K562 (cell line): ENCODE measurements at regions not wholly inside any gene's neighbourhood (a gene's known extent, or its start where the extent isn't known, plus 50 kb on each side); places are given as distances from the start of the nearest gene placed in this dataset.

ENCODE experiments used
- ATF6 ChIP-seq: sonication (generic); formaldehyde crosslinking; IDR thresholded peaks from 2 replicates; pipeline ENCODE4 v1.4.0; 2020; ENCODE audit warnings: mild to moderate bottlenecking, missing genetic modification reagents
- RREB1 ChIP-seq: fragments of 250-450 bp; sonication (Bioruptor Pico); IDR thresholded peaks from 2 replicates; pipeline ENCODE4 v1.4.0; 2020
- YBX1 ChIP-seq: fragments of 450-650 bp; IDR thresholded peaks from 2 replicates; pipeline ENCODE4 v1.7.1; 2016; ENCODE audit warnings: mild to moderate bottlenecking
- ZNF57 ChIP-seq: fragments of 450-650 bp; formaldehyde crosslinking; IDR thresholded peaks from 2 replicates; pipeline ENCODE4 v1.4.0; 2020; ENCODE audit warnings: mild to moderate bottlenecking, moderate library complexity

DNA sequence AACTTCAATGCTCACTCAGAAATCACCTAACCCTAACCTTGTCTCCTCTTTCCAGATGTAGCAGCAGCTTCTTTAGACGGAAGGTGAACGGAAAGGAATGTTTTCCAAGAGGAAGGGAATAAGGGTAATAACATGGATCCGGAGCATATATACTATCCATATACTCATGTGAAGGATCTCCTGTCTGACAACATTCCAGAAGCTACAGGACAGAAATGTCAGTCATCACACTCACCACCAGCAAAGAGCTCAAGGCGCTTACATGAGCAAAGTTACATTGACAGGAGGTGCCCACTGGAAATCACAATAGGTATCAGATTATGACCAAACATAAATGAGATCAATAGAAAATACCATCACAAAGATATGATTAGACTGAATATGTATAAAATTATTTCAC is 122.1 kb upstream of the CCDC28A start:
- TF ChIP-seq ATF6 (CRISPR knock-in tag) (no peak), ZNF57 (CRISPR knock-in tag) (no peak), RREB1 (CRISPR knock-in tag) (no peak), YBX1 (no peak)
